ENCODE measurements at regions not wholly inside any gene's neighbourhood (a gene's known extent, or its start where the extent isn't known, plus 50 kb on each side); places are given as distances from the start of the nearest gene placed in this dataset.

DNA sequence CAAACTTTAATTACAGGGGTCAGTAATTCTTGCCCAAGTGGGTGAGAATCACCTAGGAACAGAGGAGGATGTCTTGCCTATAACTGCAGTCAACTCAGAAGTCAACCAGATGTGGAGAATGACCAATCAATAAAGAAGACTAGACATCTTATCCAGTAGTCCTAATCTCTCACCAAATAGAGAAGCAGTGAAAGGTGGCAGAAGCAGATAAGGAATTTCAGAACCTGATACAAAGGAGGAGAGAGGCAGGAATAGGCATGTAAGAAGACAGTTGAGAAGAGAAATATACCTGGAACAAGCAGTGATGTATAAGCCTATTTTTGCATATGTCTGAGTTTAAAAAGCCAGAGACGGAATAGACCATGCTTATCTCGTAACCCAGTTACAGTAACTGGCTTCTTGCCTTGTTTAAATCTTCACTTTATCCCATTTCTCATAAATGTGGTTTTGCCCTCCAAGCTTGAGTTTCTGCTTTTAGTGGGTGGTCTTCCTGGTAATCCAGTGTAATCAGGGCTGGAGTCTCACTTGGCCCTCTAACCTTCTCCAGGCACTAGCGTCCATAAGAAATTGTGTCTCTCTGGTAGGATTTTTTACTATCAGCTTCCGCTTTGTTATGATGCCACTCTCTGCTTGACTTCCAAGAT, 401.0 kb downstream of the SUCLG1 start (continued):
- TF ChIP-seq YY1 (IDR thresholded peaks at IDR 0.05; ENCODE audit: borderline replicate concordance in 1 of 3, control insufficient read depth in 1 of 3, extremely low read depth in 1 of 3, insufficient read depth in 3 of 3, insufficient read length in 1 of 3, insufficient replicate concordance in 2 of 3, low read depth in 1 of 3, low read length in 2 of 3) (no peak), CCNT2 (IDR thresholded peaks at IDR 0.05; ENCODE audit: borderline replicate concordance, extremely low read depth, insufficient read length, low read depth, low read length) (peak; percentile 49), BRCA1 (IDR thresholded peaks at IDR 0.05) (no peak), BRCA1 (CRISPR knock-in tag; IDR thresholded peaks at IDR 0.05) (no peak), ZEB2 (IDR thresholded peaks at IDR 0.05) (peak; percentile 87), ZNF24 (IDR thresholded peaks at IDR 0.05) (no peak), ZNF785 (CRISPR knock-in tag; IDR thresholded peaks at IDR 0.05) (no peak), EP300 (IDR thresholded peaks at IDR 0.05; ENCODE audit: low read length) (peak; percentile 83)
- TF ChIP-seq, protein P1, sequence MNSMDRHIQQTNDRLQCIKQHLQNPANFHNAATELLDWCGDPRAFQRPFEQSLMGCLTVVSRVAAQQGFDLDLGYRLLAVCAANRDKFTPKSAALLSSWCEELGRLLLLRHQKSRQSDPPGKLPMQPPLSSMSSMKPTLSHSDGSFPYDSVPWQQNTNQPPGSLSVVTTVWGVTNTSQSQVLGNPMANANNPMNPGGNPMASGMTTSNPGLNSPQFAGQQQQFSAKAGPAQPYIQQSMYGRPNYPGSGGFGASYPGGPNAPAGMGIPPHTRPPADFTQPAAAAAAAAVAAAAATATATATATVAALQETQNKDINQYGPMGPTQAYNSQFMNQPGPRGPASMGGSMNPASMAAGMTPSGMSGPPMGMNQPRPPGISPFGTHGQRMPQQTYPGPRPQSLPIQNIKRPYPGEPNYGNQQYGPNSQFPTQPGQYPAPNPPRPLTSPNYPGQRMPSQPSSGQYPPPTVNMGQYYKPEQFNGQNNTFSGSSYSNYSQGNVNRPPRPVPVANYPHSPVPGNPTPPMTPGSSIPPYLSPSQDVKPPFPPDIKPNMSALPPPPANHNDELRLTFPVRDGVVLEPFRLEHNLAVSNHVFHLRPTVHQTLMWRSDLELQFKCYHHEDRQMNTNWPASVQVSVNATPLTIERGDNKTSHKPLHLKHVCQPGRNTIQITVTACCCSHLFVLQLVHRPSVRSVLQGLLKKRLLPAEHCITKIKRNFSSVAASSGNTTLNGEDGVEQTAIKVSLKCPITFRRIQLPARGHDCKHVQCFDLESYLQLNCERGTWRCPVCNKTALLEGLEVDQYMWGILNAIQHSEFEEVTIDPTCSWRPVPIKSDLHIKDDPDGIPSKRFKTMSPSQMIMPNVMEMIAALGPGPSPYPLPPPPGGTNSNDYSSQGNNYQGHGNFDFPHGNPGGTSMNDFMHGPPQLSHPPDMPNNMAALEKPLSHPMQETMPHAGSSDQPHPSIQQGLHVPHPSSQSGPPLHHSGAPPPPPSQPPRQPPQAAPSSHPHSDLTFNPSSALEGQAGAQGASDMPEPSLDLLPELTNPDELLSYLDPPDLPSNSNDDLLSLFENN (IDR thresholded peaks at IDR 0.05; ENCODE audit: low read depth in 2 of 2, low read length in 2 of 2): no peak
- TF ChIP-seq, protein P2, sequence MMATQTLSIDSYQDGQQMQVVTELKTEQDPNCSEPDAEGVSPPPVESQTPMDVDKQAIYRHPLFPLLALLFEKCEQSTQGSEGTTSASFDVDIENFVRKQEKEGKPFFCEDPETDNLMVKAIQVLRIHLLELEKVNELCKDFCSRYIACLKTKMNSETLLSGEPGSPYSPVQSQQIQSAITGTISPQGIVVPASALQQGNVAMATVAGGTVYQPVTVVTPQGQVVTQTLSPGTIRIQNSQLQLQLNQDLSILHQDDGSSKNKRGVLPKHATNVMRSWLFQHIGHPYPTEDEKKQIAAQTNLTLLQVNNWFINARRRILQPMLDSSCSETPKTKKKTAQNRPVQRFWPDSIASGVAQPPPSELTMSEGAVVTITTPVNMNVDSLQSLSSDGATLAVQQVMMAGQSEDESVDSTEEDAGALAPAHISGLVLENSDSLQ (IDR thresholded peaks at IDR 0.05): peak; percentile 27; the same call in 1 of the 2 replicates
- TF ChIP-seq, protein P3, sequence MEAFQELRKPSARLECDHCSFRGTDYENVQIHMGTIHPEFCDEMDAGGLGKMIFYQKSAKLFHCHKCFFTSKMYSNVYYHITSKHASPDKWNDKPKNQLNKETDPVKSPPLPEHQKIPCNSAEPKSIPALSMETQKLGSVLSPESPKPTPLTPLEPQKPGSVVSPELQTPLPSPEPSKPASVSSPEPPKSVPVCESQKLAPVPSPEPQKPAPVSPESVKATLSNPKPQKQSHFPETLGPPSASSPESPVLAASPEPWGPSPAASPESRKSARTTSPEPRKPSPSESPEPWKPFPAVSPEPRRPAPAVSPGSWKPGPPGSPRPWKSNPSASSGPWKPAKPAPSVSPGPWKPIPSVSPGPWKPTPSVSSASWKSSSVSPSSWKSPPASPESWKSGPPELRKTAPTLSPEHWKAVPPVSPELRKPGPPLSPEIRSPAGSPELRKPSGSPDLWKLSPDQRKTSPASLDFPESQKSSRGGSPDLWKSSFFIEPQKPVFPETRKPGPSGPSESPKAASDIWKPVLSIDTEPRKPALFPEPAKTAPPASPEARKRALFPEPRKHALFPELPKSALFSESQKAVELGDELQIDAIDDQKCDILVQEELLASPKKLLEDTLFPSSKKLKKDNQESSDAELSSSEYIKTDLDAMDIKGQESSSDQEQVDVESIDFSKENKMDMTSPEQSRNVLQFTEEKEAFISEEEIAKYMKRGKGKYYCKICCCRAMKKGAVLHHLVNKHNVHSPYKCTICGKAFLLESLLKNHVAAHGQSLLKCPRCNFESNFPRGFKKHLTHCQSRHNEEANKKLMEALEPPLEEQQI (IDR thresholded peaks at IDR 0.05): peak; percentile 83
